Thymus (tissue), 11 donors: ENCODE measurements at regions not wholly inside any gene's neighbourhood (a gene's known extent, or its start where the extent isn't known, plus 50 kb on each side); places are given as distances from the start of the nearest gene placed in this dataset.
"Not testable (repeated sequence)": the region's sequence is repeated elsewhere in the genome, so short reads cannot be mapped to it uniquely, and the experiment has no call there.

ENCODE experiments used
- DNase-seq, 9 donors: peaks; one replicate each; pipeline ENCODE4 v3.0.0-alpha.2; 2013; ENCODE audit warnings: low spot score in 9 of 9, low read depth in 6 of 9, missing footprints in 1 of 9
- H3K27ac ChIP-seq, 2 donors: one replicate each; pipeline ENCODE4 v1.5.1; 2013; ENCODE audit warnings: control low read depth in 1 of 2, low read depth in 1 of 2, low read length in 1 of 2, mild to moderate bottlenecking in 1 of 2, moderate library complexity in 1 of 2
- H3K27me3 ChIP-seq, 2 donors: one replicate each; pipeline ENCODE4 v1.5.1; 2013; ENCODE audit warnings: low read length in 1 of 2; ENCODE audit not compliant: control insufficient read depth in 2 of 2, insufficient read depth in 1 of 2
- H3K36me3 ChIP-seq, 2 donors: one replicate each; pipeline ENCODE4 v1.5.1; 2013; ENCODE audit warnings: low read length in 1 of 2, mild to moderate bottlenecking in 1 of 2, moderate library complexity in 1 of 2; ENCODE audit not compliant: control insufficient read depth in 2 of 2, insufficient read depth in 2 of 2
- H3K4me1 ChIP-seq, 2 donors: one replicate each; pipeline ENCODE4 v1.5.1; 2013; ENCODE audit warnings: low read length in 2 of 2; ENCODE audit not compliant: control insufficient read depth in 2 of 2, insufficient read depth in 2 of 2
- H3K4me3 ChIP-seq, 2 donors: one replicate each; pipeline ENCODE4 v1.5.1; 2013; ENCODE audit warnings: low read length in 2 of 2, control low read depth in 1 of 2, mild to moderate bottlenecking in 1 of 2
- H3K9me3 ChIP-seq, 2 donors: one replicate each; pipeline ENCODE4 v1.5.1; 2013; ENCODE audit warnings: low read length in 1 of 2, mild to moderate bottlenecking in 1 of 2; ENCODE audit not compliant: control insufficient read depth in 2 of 2, insufficient read depth in 1 of 2
- WGBS: extraction: QIAGEN DNeasy Blood & Tissue Kit; methylation state at CpG from one replicate; pipeline ENCODE4 v1.1.7; 2013; 5-methylcytosine and 5-hydroxymethylcytosine counted together
- donor health status: healthy.

GRCh38 chr7:57241236-57241635 lies 109.0 kb upstream of the ZNF479 start:
- DNase-seq = not testable (repeated sequence)

GRCh38 chr7:57243551-57243950 lies 111.3 kb upstream of the ZNF479 start:
- not testable (repeated sequence) for H3K36me3 ChIP-seq, H3K4me3 ChIP-seq, H3K4me1 ChIP-seq, H3K27me3 ChIP-seq, DNase-seq, H3K27ac ChIP-seq
- WGBS = 87% methylated on average over 8 of the region's 8 CpGs
- peaks cover 5 to 45% of the 10 kb centered on the region in 2 donors for H3K9me3 ChIP-seq

More at GRCh38 chr7:57241236-57241635, 109.0 kb upstream of the ZNF479 start:
- not testable (repeated sequence) for H3K36me3 ChIP-seq, H3K4me1 ChIP-seq, H3K27me3 ChIP-seq, H3K27ac ChIP-seq, H3K4me3 ChIP-seq
- H3K9me3 ChIP-seq = peaks cover 8 to 56% of the 10 kb centered on the region in 2 donors
- WGBS = 90% methylated on average over 6 of the region's 6 CpGs

GRCh38 chr7:57244345-57244980 lies 112.2 kb upstream of the ZNF479 start:
- H3K4me1 ChIP-seq, H3K4me3 ChIP-seq: not testable (repeated sequence)
- 87% methylated on average over 11 of the region's 11 CpGs for WGBS

GRCh38 chr7:57245206-57245605 lies 113.0 kb upstream of the ZNF479 start:
- no peaks in the 10 kb centered on the region for H3K4me1 ChIP-seq
- no peaks in the 10 kb centered on the region for H3K27me3 ChIP-seq
- H3K36me3 ChIP-seq = no peaks in the 10 kb centered on the region
- no peak for DNase-seq
- no peak overlapping the region for H3K4me3 ChIP-seq
- WGBS = 86% methylated on average over 4 of the region's 4 CpGs
- H3K27ac ChIP-seq = no peak overlapping the region
- peaks cover 0 to 39% of the 10 kb centered on the region in 2 donors for H3K9me3 ChIP-seq

More at GRCh38 chr7:57244345-57244980, 112.2 kb upstream of the ZNF479 start:
- not testable (repeated sequence) for DNase-seq, H3K36me3 ChIP-seq, H3K27me3 ChIP-seq, H3K27ac ChIP-seq
- peaks cover under 1 to 41% of the 10 kb centered on the region in 2 donors for H3K9me3 ChIP-seq

- Histone ChIP-seq H3K27ac (no peak overlapping the region), H3K9me3 (peaks cover 0 to 19% of the 10 kb centered on the region in 2 donors), H3K27me3 (no peaks in the 10 kb centered on the region), H3K4me3 (no peak overlapping the region), H3K4me1 (no peaks in the 10 kb centered on the region), H3K36me3 (no peaks in the 10 kb centered on the region)
- DNase-seq = no peak
- 24% methylated on average over 2 of the region's 2 CpGs for WGBS
These were observed 118.6 kb upstream of the ZNF479 start for GRCh38 chr7:57250801-57251200.

- no peaks in the 10 kb centered on the region for H3K27me3 ChIP-seq
- peaks cover 3 to 28% of the 10 kb centered on the region in 2 donors for H3K9me3 ChIP-seq
- H3K4me1 ChIP-seq = no peaks in the 10 kb centered on the region
- H3K36me3 ChIP-seq = no peaks in the 10 kb centered on the region
- no peak overlapping the region for H3K27ac ChIP-seq
- 87% methylated on average over 44 of the region's 44 CpGs for WGBS
- H3K4me3 ChIP-seq = no peak overlapping the region
- DNase-seq = no peak
These were observed 124.6 kb upstream of the ZNF479 start for GRCh38 chr7:57256637-57257375.

- DNase-seq = no peak
- no peaks in the 10 kb centered on the region for H3K36me3 ChIP-seq
- H3K4me3 ChIP-seq = no peak overlapping the region
- peaks cover 1 to 4% of the 10 kb centered on the region in 2 donors for H3K9me3 ChIP-seq
- H3K27ac ChIP-seq = no peak overlapping the region
- WGBS = 46% methylated on average over 1 of the region's 1 CpG
- H3K27me3 ChIP-seq = no peaks in the 10 kb centered on the region
- no peaks in the 10 kb centered on the region for H3K4me1 ChIP-seq
These were observed 142.5 kb upstream of the ZNF479 start for GRCh38 chr7:57274535-57275283.

GRCh38 chr7:57300747-57301146 lies 149.2 kb upstream of the ZNF716 start:
- H3K4me1 ChIP-seq = no peaks in the 10 kb centered on the region
- H3K4me3 ChIP-seq = no peak overlapping the region
- no peak for DNase-seq
- H3K27ac ChIP-seq = no peak overlapping the region
- H3K9me3 ChIP-seq = peaks cover 0 to 18% of the 10 kb centered on the region in 2 donors
- H3K27me3 ChIP-seq = no peaks in the 10 kb centered on the region
- no peaks in the 10 kb centered on the region for H3K36me3 ChIP-seq
- 84% methylated on average over 4 of the region's 4 CpGs for WGBS

- Histone ChIP-seq H3K27ac (no peak overlapping the region), H3K27me3 (no peaks in the 10 kb centered on the region), H3K9me3 (peaks cover 4 to 21% of the 10 kb centered on the region in 2 donors), H3K36me3 (no peaks in the 10 kb centered on the region), H3K4me3 (no peak overlapping the region), H3K4me1 (no peaks in the 10 kb centered on the region)
- no peak for DNase-seq
- WGBS = 67% methylated on average over 17 of the region's 17 CpGs
These were observed 144.7 kb upstream of the ZNF716 start for GRCh38 chr7:57305192-57305748.
